ENCODE measurements at regions not wholly inside any gene's neighbourhood (a gene's known extent, or its start where the extent isn't known, plus 50 kb on each side); places are given as distances from the start of the nearest gene placed in this dataset.
"Not testable (repeated sequence)": the region's sequence is repeated elsewhere in the genome, so short reads cannot be mapped to it uniquely, and the experiment has no call there.

- DNase-seq: no peak
These were observed 84.7 kb downstream of the URB2 start for GRCh38 chr1:229710746-229711145.

DNA sequence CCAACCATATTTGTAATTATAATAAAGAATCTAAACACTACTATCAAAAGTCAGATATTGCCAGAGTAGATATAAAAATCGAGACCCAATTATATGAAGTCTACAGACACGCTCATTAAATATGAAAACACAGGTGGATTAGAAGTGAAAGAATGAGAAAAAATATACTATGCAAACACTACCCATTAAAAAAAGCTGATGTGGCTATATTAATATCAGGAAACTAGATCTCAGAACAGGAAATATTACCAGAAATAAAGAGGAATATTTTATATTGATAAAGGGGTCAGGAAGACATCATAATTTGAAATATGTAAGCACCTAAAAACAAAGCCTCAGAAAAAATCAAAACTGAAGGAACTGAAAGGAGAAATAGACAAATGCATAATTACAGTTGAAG is 88.3 kb downstream of the URB2 start:
- DNase-seq: no peak

DNA sequence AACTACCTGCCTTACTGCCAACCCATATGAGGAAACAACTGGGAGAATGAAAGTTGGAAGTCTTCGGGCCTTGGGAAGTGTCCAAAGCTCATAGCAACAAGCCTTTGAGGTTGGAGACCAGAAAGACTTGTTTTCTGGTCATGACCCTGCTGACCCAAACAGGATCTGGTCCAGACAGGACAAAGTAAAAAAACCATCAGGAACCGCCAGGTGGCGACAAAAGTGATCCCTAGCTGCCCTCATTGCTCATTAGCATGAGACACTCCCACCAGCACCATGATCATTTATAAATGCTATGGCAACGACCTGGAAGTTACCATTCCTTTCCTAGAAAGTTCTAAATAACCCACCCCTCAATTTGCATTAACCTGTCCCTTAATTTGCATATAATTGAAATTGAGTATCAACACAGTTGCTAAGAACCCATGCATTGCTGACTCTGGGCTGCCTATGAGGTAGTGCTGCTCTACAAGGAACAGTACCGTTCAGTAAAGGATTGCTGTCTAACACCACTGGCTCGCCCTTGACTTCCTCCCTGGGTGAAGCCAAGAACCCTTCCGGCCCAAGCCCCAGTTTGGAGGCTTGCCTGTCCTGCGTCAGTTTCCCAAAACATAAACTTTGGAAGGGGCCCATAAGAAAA is 89.0 kb downstream of the URB2 start:
- peak; percentile 32 for DNase-seq

DNA sequence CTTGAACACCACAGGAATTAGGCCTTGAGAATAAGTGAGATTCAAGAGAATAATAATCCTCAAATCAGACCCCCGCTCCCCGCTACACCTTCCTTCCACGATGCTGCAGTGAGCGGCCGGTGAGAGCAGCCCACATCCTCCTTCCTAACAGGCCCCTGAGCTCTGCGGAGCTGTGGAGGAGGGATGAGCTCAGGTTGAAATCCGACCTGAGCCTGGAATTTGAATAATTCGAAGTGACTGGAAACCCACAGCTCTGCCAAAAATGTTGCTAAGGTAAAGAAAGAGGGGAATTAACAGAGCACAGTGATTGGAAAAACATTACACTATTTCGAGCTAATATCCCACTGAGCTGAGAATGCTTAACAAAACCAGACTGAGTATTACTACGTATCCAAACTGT is 90.0 kb downstream of the URB2 start:
- DNase-seq: no peak

GRCh38 chr1:229716704-229717103 is 90.7 kb downstream of the URB2 start:
- no peak for DNase-seq

DNA sequence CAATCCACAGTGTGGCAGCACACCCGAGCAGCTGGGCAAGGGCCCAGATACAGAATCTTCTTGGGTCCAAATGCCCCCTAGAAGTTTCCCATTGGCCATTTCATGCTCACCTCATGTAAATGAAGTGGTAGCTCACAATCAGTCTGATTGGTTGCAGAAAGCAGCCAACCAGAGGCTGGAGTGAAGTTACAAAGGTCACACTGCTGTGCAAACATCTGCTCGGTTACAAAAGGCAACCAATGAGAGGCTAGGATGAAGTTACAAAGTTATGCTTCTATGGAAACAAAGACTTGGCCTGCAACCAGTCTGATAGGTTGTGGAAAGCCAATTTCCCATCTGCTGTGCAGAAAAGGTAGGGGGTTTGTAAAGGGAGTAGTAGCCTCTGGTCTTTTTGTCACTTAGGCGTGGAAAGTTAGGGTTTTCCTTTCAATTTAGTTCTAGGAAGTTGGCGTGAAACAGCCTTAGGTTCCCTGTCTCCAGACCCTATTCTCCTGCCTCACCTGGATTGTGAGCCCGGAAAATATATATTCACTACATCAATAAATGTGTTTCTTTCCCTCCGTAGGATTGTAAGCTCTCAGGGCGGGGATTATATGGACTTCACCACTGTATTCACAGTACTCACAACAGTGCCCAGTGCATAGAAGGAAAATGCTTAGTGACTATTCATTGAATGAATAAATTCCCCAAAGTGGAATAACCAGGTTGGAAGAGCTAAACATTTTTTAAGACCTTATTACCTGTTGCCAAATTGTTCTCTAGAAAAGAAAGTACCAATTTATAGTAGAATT is 91.9 kb downstream of the URB2 start:
- DNase-seq: no peak

GRCh38 chr1:229726061-229726460 is 100.0 kb downstream of the URB2 start:
- no peak for DNase-seq

- no peak for DNase-seq
These were observed 103.9 kb downstream of the URB2 start for GRCh38 chr1:229729916-229730315.

DNA sequence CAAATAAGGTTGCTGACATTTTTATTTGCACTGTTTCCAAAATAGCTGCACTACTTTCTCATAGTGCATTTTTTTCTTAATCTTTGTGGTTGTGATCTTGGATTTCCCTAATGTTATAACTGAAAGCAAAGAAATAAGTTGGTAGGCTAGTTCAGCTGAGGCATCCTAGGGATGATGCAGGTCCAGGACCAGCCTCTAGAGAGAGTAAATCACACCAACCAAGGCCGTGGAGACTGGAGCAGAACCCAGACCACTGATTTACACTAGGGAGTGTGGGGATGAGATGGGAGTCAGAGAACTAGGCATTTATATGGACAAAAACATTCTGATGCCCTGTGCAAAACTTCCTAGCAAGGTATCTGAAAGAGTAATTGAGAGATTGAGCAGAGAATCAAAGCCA is 104.5 kb downstream of the URB2 start:
- DNase-seq: no peak

DNA sequence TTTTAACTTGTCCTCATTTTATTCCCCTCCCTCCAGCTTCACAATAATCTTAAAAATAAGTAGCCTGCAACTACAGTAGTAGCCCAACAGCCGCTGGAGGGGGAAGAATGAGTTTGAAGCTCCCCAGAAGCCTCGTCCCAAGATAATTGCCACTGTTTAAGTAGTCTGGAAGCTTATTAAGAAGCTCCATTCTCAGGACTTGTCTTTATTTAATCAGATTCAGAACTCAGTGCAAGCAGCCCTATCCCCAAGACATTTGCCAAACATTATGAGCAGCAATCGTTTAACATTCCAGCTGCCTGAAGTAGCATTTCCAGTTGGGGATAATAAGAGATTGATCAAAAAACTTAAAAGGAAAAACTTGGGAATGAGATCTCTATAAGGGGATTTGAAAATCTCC is 106.0 kb downstream of the URB2 start:
- no peak for DNase-seq

GRCh38 chr1:229736376-229736775 is 110.3 kb downstream of the URB2 start:
- DNase-seq: no peak

DNA sequence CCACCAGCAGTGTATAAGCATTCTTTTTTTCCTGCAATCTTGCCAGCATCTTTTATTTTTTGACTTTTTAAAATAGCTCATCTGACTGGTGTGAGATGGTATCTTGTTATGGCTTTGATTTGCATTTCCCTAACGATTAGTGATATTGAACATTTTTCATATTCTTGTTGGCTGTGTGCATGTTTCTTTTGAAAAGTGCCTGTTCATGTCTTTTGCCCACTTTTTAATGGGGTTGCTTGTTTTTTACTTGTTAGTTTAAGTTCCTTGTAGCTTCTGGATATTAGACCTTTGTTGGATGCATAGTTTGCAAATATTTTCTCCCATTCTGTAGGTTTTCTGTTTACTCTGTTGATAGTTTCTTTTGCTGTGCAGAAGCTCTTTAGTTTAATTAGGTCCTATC is 116.6 kb downstream of the URB2 start:
- DNase-seq: not testable (repeated sequence)

DNA sequence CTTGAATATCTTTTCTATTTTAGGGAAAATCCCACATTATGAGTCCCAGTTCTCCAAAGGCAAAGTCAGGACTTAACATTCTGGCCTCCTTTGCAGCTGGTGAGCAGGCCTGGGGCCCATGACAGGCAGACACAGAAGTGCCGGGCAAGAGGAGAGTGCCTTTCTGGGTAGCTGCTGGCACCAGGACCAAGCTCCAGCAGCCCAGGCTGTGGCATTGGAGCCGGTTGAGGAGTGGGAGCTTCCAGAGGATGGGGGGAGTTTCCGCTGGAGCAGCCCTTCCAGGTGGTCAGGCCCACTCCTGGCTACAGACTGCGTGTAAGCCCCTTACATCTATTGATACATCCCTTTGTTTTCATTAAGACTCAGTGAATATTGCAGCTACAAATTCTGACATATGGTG is 123.9 kb downstream of the URB2 start:
- no peak for DNase-seq

DNA sequence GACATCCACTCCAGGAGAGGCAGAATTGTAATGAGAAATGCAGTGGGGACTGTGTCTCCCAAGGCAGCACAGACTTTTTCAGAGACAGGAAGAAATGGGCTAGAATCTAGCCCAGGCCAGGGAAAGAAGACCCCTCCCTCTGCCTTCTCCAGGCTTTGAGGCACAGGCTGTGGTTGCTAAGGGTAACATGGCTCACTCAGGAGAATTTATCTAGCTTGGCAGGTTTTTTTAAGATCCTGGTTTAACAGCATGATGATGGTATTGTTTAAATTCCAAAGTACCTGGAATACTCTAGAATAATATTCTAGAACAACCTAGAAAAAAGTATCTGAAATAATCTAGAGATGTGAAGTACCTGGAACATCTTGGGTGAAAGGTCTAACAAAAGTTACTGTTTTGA is 125.6 kb downstream of the URB2 start:
- no peak for DNase-seq

DNA sequence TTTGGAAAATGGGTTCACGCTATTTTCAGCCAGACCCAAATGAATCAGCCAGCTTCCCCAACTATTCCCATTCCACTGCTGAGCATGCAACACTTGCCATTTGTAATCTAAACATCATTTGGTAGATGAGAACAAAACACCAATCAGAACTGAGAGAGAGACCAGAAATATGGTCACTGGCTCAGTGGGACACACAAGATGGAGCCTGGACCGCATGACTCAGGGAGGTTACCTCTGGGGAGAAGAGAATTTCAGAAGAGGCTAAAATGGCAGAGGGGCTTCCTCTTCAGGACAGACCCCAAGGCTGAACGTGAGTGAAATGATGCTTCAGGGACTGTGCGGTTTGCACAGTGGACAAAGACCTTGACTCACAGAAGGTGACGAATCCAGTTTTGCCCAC is 126.6 kb downstream of the URB2 start:
- no peak for DNase-seq

- no peak for DNase-seq
These were observed 127.9 kb downstream of the URB2 start for GRCh38 chr1:229753764-229754551.

DNA sequence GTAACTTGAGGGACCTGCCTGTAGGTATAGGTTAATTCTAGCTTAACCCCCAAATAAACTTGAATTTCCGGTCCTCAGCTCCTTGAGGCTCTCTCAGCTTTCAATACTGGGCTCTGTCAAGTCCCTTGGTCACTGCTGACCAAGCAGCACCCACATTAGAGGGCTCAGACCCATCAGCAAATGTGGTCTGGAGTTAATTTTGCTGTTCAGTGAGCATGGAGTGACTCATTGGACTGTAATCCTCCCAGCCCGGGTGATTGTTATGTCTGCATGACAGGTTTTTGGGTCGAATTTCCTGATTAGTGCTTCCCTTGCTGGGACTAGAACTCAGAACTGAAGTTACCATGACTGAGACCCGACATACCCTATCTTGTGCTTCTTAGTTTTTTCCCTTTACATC is 130.6 kb downstream of the URB2 start:
- DNase-seq: no peak

DNA sequence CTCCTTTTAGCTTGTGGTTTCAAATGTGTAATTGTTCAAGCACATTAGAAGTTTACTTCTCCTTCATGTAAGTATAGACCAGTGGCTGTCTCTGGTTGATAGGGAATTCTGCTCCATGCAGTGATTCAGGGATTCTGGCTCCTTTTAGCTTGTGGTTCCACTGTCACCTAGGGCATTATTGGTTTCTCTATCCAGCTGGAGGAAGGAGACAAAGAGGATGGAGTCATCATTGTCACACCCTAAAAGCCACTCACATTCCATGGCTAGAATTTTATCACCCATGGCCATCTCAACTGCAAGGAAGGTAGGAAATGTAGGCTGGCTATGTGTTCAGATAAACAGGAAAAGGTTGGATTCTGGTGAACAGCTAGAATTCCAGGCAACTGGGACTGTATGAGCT is 131.2 kb downstream of the URB2 start:
- DNase-seq: no peak

DNA sequence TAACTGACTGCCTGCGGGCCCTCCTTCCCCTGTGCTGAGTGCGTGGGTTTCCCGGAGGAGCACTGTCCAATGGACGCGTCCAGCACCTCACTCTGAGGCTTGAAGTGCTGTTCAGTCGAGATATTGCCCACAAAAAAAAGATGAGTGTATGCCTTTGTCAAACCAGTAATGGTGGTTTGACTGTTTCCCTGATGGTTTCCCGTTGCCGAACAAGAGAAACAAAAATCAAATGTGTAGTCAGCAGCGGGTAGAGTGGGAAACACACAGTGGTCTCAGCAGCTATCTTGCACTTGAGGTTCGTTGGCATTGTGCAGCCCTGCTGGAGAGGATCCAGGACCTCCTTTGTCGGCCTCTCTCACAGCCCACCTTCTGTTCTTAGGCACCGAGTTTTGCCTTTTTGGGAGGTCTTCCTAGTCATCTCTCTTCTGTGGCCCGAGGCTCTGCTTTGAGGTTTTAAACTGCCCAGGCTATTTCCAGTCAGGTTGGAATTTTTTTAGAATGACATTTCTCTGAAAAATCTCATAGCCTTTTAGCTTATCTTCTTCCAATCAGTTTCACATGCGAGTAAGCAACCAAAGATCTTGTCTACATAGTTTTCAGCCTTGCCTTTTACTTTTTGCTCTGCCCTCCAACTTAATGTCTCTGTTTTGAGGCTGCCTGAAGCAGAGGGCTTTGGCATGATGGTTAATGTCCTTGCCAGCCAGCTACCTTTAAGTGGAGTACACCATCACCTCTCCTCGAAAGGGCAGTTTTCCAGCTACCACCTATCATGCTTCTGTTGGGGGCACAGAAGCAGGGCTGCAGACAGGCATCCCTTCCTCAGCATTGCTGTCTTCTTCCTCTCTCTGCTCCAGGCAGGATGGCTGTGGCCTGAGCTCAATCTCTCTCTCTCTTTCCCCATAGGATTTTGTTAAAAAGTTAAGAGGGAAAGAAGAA is 132.3 kb downstream of the URB2 start:
- no peak for DNase-seq

DNA sequence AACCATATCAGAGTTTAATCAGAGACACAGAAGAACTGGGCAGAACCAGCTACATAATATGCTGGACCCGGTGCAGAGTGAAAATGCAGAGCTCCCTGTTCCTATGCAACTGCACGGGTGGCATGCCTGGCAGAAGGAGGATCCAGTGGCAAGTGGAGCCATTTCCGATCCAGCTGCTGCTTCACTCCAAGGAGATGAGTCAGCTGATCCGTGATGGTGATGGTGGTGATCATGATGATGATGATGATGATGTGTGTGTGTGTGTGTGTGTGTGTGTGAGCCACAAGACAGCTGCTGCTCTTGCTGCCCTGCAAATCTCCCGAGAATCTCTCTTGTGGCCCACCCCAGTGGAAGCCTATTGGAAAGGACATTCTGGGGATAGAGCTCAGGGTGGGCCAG is 133.0 kb downstream of the URB2 start:
- no peak for DNase-seq

GRCh38 chr1:229759586-229759985 is 133.5 kb downstream of the URB2 start:
- no peak for DNase-seq

GRCh38 chr1:229760478-229760996 is 134.5 kb downstream of the URB2 start:
- DNase-seq: no peak

GRCh38 chr1:229762891-229763290 is 136.8 kb downstream of the URB2 start:
- DNase-seq: no peak

Data from activated CD4-positive, alpha-beta T cell treated with anti-CD3 and anti-CD28 coated beads, Interleukin-2, amount 50 U/mL, for 1 hour (primary cell).